ENCODE measurements at regions not wholly inside any gene's neighbourhood (a gene's known extent, or its start where the extent isn't known, plus 50 kb on each side); places are given as distances from the start of the nearest gene placed in this dataset.

- no peak overlapping the region for H2AK5ac ChIP-seq (ENCODE audit: low read depth, low read length)
- H3K4me2 ChIP-seq (ENCODE audit: insufficient read depth in 1 of 2, low read depth in 2 of 2, low read length in 2 of 2): no peak overlapping the region
- DNase-seq (ENCODE audit: low read depth in 1 of 2, low spot score in 2 of 2) (no peak), FAIRE-seq (no peak)
- H2AFZ ChIP-seq (ENCODE audit: low read length): no peak overlapping the region
- no peak overlapping the region for H3K18ac ChIP-seq (ENCODE audit: extremely low read depth, low read length)
- H3K36me3 ChIP-seq (ENCODE audit: control insufficient read depth in 2 of 4, insufficient read depth in 4 of 4, low read length in 3 of 4): no peaks in the 10 kb centered on the region
- H3K4me1 ChIP-seq (replicated peaks in 1 of 4; ENCODE audit: control insufficient read depth in 3 of 4, insufficient read depth in 4 of 4, low read length in 3 of 4): no peaks in the 10 kb centered on the region
- H3K56ac ChIP-seq (replicated peaks; ENCODE audit: insufficient read length, low read depth, low read length): no peak overlapping the region
- H3K79me2 ChIP-seq (ENCODE audit: control insufficient read depth in 1 of 2, insufficient read depth in 2 of 2, low read length in 2 of 2): no peaks in the 10 kb centered on the region
- WGBS, 2 experiments (ENCODE audit: extremely low coverage in 1 of 2, insufficient coverage in 1 of 2, insufficient read length in 1 of 2, insufficient replicate concordance in 2 of 2, low coverage in 1 of 2, low lambda C conversion rate in 2 of 2, missing lambda C conversion rate in 1 of 2): 87 to 100% methylated on average over 1 to 3 of the region's 3 CpGs
- H3K79me1 ChIP-seq (ENCODE audit: low read depth, low read length): no peaks in the 10 kb centered on the region
- H4K8ac ChIP-seq (ENCODE audit: extremely low read depth, insufficient read depth, low read length): no peak overlapping the region
- H3K4ac ChIP-seq (replicated peaks; ENCODE audit: insufficient read length, low read depth, low read length): no peak overlapping the region
- H2BK12ac ChIP-seq (ENCODE audit: low read depth, low read length): no peak overlapping the region
- H2BK20ac ChIP-seq (ENCODE audit: low read length): no peak overlapping the region
- H4K91ac ChIP-seq (replicated peaks; ENCODE audit: insufficient read length, low read length): no peak overlapping the region
- H3K9me3 ChIP-seq (ENCODE audit: insufficient read depth in 2 of 2, low read depth in 1 of 2, low read length in 1 of 2): no peaks in the 10 kb centered on the region
- no peaks in the 10 kb centered on the region for H3K23me2 ChIP-seq (ENCODE audit: low read depth, low read length)
- H3K14ac ChIP-seq (ENCODE audit: insufficient read length): no peak overlapping the region
- H3K23ac ChIP-seq (ENCODE audit: insufficient read length): no peak overlapping the region
- no peak overlapping the region for H3K27ac ChIP-seq (ENCODE audit: low read depth, low read length)
- H4K5ac ChIP-seq (ENCODE audit: insufficient read length, low read depth, low read length): no peak overlapping the region
- no peak overlapping the region for H2BK15ac ChIP-seq (ENCODE audit: low read length)
- no peaks in the 10 kb centered on the region for H3K27me3 ChIP-seq (replicated peaks in 1 of 4; ENCODE audit: control insufficient read depth in 3 of 4, extremely low read depth in 1 of 4, insufficient read depth in 3 of 4, low read length in 3 of 4)
- no peak overlapping the region for H2BK120ac ChIP-seq (replicated peaks; ENCODE audit: low read depth, low read length)
- H2BK5ac ChIP-seq (ENCODE audit: low read depth, low read length): no peak overlapping the region
- ChIA-PET POLR2A (ENCODE audit: partially characterized antibody) (interaction anchor here (0.6 kb wide), 1 partner anchor 1692 kb away, joined by 4 read pairs; no protein-coding TSS in a partner anchor), CTCF (ENCODE audit: partially characterized antibody) (interaction anchor here (0.6 kb wide), 1 partner anchor 10 kb away, joined by 3 read pairs; no protein-coding TSS in a partner anchor)
- no peak for TF ChIP-seq SIN3A (conservative IDR thresholded peaks at IDR 0.05 in 1 of 2, IDR thresholded peaks at IDR 0.05 in 1 of 2; ENCODE audit: low read depth in 1 of 2, low read length in 2 of 2)
- TF ChIP-seq SP4 (IDR thresholded peaks at IDR 0.05; ENCODE audit: low read length): no peak
- no peak for TF ChIP-seq CEBPB (IDR thresholded peaks at IDR 0.05; ENCODE audit: low read depth, low read length)
- no peak for TF ChIP-seq TCF12 (IDR thresholded peaks at IDR 0.05; ENCODE audit: low read depth, low read length)
- no peak for TF ChIP-seq POLR2A (IDR thresholded peaks at IDR 0.05; ENCODE audit: control extremely low read depth in 1 of 2, low read depth in 2 of 2, low read length in 2 of 2)
- no peak for TF ChIP-seq KDM4A (IDR thresholded peaks at IDR 0.05; ENCODE audit: low read depth, low read length, severe bottlenecking)
- TF ChIP-seq CREB1 (IDR thresholded peaks at IDR 0.05): no peak
- no peak overlapping the region for H3K4me3 ChIP-seq (ENCODE audit: extremely low read depth in 1 of 4, insufficient read depth in 2 of 4, low read depth in 3 of 4, low read length in 4 of 4)
- no peak overlapping the region for H3K9ac ChIP-seq (replicated peaks in 1 of 4; ENCODE audit: extremely low read depth in 1 of 4, low read depth in 3 of 4, low read length in 3 of 4)
- H4K20me1 ChIP-seq (replicated peaks in 1 of 2; ENCODE audit: control insufficient read depth in 1 of 2, insufficient read depth in 2 of 2, low read length in 2 of 2): no peaks in the 10 kb centered on the region
These were observed 761.9 kb downstream of the TYW1 start for GRCh38 chr7:67758551-67758950.

All from H1 (cell line).